ENCODE measurements at regions not wholly inside any gene's neighbourhood (a gene's known extent, or its start where the extent isn't known, plus 50 kb on each side); places are given as distances from the start of the nearest gene placed in this dataset.

DNA sequence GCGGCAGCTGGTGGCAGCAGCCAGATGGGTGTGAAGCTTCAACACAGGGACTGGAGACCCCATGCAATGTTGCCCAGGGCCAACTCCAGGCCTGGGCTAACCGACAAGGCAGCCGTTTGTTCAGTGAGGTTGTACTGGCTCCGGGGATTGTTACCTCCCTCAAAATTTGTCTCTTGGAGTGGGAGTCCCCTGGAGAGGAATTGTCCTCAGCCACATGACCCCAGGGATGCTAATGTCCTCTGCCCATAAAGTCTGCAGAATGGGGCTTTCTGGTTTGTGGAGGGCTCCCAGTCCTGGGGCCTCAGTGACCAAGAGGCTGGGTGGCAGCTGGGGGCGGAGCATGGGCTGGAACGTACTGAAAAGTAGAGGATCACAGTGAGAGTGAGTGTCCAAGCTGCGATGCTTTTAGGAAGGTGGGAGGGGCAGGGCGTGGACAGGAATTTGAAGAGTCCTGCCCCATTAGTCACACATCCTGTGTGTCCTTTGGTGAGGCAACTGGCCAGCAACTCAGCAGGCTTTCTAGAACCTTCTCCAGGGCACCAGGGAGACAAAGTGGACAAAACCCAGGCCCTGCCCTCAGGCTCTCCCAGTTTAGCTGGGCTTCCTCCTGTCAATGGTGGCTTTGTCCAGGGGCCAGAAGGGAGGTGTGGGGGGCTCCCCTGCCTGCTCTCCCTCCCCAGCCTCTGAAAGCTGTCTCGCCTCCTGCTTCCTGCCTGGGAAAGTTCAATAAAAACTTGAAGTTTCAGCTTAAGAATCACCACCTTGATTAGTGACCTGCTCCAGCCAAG is 114.0 kb downstream of the NSG2 start:
- peak; percentile 4 for DNase-seq (ENCODE audit: low read depth)

DNA sequence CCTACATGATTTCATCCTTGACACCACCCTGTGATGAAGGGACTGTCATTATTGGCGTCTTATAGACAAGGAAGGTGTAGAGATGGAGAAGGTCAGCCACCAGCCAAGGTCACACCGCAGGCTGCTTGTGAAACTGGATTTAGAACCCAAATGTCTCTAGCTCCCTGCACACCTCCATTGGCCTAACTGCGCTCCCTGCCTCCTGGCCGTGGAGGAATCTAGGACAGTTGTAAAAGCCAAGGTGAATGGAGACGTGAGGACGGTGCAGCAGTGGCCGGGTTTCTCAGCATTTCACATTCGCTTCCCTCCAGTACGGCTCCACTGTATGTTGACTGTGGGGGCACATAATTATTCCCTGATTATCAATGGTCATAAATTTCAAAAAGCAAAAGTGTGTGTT is 119.9 kb downstream of the NSG2 start:
- DNase-seq (ENCODE audit: low read depth) = no peak

DNA sequence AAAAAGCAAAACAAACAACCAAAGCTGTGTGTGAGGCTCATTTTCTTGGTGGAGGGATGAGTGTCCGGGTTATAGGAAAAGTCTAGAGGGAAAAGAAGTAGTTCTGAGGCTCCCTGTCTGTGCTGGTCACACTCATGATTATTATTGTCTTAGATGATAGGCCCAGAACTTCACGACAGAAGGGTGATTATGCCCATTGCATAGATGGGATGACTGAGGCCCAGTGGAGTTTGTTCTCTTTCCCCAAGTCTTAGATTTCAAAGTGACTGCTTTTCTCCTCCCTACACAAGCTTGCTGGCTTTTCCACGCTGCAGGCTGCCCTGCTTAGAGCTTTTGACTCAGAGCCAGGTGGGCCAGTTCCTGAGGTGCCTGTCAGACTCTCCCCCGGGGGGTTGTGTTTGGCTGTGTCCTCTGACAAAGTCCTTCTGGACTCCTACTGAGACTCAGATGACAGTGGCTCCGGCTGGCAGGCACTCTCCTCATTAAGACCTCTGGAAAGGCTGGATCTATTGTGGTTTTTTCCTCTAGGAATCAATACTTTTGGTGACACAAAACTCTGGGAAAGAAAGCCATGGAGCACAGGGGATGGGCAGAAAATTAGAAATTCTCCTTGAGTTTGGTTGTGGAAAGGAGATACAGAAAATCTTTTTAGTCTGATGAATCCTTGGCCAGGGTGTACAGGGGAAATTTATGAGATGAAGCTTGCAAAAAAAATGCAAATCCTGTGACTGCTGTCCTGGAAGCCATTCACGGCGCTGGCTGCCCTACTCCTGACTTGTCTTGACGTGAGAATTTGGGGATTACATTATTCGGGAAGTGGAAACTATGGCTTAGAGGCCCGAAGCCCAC is 120.9 kb downstream of the NSG2 start:
- no peak for DNase-seq (ENCODE audit: low read depth)

DNA sequence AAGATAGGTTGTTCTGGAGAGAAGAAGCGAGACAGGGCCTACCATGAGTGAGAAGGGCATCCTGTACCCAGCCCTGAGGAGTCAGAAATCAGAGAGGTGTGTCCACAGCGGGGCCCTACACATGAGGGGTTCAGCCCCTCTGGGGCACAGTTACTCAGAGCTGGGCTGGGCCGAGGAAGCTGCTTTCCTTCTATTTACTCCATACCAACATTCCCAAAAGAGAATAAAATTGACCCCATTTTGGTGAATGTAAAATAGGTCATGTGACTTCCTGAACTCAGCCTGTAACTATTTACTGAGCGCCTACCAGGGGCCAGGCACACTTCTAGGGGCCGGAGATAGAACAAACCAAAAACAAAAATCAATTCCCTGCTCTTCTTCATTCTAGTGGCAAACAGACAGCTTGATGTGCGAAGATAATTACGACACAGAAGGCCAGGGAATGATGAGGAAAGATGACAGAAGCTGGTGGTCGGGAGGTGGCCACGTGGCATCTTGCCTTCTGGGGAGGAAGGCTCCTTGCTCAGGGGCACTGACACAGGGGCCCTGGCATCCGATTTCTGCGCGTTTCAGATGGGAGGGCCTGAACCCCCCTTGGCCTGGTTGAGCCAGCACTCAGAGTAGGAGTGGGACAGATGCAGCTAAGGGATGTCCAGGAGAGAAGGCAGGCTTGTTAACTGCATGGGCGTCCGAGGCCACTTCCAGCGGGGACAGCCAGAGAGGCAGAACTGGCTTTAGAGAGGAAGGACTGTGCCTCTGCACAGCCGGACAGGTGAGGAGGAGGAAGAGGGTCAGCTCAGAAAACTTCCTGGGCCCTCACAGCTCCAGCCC is 121.8 kb downstream of the NSG2 start:
- no peak for DNase-seq (ENCODE audit: low read depth)

DNA sequence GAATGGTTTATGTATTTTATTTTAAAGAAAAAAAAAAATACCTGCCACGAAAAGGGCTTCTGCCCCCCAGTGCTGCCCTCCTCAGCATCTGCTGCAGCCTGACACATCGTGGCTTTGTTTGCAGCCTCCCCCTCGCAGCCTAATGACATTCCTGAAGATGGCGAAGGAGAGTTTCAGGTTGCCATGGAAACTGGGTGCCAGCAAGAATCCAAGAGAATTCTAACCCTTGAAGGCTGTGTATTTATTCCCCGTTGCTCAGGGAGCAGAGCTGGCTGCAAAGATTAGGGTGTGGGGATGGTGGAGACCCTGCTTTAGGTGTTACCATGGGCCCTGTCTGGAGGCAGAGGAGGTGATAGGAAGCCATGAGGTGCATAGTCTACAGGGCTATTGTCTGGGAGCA is 126.6 kb downstream of the NSG2 start:
- no peak for DNase-seq (ENCODE audit: low read depth)

DNA sequence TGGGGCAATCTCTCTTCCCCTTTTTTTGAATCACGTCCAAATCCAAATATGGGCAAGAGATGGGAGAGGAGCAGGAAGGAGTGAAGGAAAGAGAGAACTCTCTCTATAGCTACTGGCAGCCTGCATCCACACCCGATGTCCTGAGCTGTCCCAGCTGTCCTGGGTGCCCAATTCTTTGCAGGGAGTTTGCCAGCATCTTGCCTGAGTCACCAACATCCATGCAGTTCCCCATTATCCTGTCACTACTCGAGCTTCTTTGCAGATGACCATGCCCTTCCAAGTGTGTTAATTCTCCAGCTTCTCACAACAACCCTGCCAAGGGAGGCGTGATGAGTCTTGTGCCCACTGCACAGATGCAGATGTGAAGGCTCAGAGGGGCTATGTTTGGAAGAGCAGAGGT is 127.1 kb downstream of the NSG2 start:
- no peak for DNase-seq (ENCODE audit: low read depth)

DNA sequence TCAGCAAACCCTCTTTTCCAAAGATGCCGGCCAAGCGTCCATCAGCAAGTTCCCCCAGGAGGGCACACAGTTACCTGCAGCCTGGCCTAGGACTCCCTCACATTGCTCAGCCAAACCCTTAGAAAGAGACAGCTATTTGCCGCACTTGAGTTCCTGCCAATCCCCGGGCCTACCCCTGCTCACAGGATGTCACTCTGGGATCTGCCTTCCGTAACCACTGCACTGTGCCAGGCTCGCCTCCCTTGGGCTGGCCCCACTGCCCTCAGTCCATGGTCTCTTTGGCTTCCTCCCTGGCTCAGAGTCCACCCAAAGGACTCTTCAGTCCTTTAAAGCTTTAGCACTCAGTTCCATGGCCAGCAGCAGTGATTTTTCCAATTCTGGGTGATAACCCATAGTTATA is 128.3 kb downstream of the NSG2 start:
- DNase-seq (ENCODE audit: low read depth) = no peak

DNA sequence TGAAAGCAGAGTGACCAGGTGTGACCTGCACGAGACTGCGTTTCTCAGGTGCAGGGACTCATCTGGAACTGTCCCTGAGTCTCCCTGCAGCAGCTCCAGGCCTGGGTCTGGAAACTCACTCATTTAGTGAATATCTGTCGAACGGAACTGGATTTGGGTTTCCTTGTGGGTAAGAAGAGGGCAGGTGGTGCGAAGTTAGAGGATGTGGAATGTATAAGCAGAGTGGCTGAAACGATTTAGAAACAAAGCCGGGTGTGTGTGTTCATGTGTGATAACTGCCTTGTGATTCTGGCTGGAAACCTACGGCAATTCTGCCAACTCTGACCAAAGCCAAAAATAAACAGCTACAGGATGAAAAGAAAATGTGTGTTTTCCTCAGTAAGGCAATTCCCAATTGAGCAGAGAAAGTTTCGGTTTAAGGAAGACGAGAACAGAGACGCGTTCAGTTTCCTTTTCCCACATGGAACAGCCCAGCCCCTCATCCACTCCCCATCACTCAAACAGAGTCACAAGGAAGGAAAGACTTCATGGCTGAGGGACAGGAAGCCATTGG is 130.3 kb downstream of the NSG2 start:
- DNase-seq (ENCODE audit: low read depth) = no peak

DNA sequence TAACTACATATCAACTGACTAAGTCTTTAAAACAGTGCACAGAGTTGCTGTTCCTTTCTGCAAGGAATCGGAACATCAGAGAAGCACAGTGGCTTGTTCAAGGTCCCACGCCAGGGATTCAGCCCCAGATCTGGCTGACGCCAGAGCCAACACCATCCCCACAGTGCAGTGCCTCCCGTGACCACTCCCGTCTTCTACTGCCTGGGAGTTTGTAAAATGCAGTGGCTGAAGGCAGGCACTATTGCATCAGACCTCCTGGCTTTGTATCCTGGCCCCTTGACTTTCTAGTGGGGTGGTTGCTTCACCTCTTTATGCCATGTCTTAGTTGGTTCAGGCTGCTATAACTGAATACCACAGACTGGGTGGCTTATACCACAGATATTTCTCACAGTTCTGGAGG is 131.0 kb downstream of the NSG2 start:
- no peak for DNase-seq (ENCODE audit: low read depth)

DNA sequence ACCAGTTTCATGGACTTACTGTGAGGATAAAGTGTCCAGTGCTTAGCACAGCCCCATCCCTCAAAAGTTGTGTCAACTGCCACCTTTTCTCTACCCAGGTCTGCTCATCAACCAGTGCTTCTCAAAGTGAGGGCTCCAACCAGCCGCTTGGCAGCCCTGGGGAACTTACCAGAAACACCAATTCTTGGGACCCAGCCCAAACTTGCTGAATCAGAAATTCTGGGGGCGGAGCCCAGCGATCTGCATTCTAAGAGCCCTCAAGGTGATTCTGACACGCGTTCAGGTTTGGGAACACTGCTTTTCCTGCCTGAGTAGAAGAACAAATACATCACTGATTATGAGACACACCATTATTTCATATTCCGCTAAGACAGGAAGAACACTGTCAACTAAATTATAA is 132.0 kb downstream of the NSG2 start:
- no peak for DNase-seq (ENCODE audit: low read depth)

DNA sequence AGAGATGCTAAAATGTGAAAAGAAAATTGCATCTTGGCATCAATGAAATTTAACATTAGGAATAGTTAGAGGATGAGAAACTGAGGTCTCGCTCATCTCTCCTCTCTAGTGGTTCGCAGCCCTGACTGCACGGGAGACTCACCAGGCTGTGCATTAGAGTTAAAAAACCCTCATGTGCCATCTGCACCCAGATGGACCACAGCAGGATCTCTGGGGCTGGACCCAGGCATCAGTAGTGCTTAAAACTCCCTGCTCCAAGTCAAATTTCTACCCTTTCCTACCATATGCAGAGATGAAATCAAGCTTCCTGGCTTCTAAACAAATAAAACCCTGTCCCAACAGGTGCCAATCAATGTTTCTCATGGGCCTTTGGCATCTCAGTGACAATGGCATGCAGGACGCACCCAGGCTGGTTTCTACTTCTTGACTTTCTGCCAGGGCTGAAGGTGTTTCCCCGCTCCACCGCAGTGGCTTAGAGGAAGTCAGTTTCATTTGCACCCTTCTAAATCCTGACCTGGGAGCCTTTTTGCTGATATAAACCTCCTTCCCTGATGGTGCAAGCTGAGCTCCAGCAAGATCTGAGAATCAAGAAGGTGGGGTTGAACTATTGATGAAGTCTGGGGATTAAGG is 132.6 kb downstream of the NSG2 start:
- no peak for DNase-seq (ENCODE audit: low read depth)

DNA sequence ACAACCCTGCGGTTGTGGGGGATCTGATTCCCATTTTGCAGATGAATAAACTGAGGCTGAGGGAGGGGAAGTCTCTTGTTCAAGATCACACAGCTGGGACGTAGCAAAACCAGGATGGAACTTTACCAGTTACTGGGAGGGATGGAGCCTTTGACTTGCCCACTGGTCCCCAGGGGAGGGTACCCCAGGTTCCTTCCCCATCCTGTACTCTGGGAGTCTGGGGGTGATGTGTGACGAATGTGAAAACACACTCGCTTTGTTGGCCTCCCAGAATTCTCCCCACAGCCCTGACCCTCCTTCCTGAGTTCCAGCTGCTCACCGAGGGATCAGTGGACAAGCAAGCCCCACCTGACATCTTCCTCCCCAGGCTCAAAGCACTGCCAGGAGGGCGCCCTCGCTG is 135.1 kb downstream of the NSG2 start:
- no peak for DNase-seq (ENCODE audit: low read depth)

DNA sequence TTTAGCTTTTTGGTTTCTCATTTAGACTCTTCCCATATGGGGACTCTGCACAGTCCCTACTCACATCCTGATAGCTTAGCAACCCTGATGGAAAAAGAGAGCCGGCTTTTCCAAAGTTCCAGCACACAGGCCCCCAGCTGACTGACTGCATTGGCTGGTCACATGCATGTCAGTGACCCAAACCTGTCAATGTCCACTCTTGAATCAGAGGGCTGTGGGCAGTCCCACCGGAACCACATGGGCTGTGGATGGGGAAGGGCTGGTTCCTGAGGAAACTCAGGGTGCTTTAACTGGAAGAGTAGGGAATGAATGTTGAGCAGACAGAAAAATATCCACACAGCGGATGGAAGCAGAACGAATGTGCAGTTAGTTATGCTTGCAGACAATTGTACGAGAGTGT is 136.6 kb downstream of the NSG2 start:
- DNase-seq (ENCODE audit: low read depth) = no peak

DNA sequence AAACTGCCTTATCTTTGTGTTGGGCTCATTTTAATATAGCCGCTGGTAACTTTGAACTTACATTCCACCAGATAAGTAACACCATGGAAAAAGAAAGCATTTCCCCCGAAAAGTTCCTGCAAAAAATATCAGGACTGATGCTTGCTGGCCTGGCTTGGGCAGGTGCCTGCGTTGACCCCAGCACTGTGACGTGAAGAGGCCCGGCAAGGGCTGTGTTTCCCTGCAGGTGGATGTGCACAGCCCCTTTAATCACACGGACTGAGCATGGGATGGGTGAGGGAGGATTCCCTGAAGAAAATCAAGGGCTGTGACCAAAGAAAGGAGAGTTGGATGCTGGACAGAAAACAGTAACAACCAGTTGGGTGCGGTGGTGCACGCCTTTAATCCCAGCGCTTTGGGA is 138.2 kb downstream of the NSG2 start:
- no peak for DNase-seq (ENCODE audit: low read depth)

DNA sequence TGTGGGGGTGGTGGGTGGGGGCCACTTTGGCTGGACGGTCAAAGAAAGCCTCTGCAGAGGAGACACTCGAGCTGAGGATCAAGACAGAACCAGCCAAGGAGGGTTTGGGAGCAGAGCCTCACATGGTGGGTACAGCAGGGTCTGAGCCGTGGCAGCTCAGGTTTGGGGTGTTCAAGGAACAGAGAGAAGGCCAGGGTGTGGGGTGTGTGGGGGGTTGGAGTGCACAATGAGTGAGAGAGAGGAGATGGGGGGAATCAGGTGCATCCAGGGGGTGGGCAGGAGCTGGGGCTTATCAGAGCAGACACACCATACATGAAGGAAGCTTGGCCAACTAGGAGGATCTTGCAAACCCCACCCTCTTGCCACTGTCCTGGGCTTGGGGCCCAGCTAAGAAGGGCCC is 140.0 kb downstream of the NSG2 start:
- DNase-seq (ENCODE audit: low read depth) = no peak

DNA sequence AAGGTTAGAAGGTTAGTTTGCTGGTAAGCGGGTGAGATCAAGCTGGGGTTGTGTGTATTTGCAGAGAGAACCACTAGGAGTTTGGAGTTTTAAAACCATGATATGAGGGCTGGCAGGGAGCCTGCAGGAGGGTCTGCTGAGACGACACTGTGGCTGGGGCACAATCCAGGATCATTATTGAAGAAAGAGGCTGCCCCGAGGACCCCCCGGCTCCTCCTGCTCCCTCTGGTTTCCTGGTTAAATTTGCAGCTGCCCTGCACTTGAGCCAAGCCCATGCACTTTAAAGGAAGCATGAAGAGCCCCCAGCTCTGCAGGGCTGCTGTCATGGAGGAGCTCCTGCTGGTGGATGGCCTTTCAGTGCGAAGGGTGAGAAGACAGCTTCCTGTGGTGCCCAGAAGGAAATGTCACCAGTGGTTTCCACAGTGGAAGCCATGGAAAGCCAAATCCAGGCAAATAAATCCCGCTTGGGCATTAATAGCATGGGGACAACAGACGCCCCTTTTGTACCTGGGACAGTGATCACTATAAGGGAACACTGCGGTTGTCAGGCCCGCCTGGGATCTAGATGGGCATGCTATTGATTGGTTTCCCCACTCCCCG is 140.7 kb downstream of the NSG2 start:
- DNase-seq (ENCODE audit: low read depth) = no peak

DNA sequence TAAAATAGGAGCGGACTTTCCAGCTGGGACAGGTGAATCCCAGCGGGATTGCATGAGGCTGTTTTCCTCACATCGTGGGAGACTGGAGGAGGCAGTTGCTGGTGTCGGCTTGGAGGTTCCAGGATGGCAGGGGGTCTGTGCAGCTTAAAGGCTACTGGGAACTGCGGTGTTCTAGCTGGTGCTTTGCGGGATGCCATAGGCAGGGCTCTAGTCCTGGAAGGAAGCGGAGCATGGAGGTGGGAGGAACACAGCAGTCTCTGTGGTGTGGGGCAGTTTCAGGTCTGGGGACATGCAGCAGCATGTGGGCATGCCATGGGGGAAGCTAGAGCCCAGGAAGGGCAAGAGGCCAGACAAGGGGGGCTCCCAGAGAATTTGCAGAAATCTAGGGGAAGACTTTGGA is 141.5 kb downstream of the NSG2 start:
- DNase-seq (ENCODE audit: low read depth) = no peak

DNA sequence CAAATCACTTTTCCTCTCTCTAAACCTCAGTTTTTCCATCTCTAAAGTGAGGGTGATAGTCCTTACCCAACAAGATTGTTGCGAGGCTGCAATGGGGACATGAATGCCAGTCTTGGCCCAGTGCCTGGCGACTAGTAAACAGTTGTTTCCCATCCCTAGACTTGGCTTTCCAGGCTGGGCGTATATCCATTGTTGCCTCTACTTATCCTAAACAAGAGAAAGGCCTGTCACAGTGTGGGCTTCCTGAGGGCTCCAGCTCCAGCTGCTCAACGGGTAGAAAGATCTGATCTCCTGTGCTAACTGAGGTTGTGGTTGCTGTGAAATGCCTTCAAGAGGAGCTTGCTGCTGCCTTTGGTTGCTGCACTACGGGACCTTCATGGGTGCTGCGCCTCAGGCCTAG is 142.0 kb downstream of the NSG2 start:
- no peak for DNase-seq (ENCODE audit: low read depth)

DNA sequence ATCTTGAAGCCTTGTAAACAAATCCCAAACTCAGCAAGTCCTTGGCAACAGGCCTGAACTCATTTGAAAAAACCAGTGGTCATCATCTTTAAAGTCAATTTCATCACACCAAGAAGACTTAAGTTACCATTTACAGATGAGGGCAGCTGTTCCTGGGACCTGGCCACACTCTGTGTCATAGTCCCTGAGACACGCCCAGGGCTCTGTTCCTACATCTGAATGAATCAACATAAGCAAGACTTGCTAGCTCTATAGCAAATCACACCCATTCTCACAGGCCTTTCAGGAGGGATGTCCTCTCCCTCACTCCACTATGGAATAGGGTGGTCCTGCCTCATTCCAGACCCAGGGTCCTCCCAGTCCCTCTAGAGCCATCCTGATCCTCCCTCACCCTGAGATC is 142.8 kb downstream of the NSG2 start:
- DNase-seq (ENCODE audit: low read depth) = no peak

DNA sequence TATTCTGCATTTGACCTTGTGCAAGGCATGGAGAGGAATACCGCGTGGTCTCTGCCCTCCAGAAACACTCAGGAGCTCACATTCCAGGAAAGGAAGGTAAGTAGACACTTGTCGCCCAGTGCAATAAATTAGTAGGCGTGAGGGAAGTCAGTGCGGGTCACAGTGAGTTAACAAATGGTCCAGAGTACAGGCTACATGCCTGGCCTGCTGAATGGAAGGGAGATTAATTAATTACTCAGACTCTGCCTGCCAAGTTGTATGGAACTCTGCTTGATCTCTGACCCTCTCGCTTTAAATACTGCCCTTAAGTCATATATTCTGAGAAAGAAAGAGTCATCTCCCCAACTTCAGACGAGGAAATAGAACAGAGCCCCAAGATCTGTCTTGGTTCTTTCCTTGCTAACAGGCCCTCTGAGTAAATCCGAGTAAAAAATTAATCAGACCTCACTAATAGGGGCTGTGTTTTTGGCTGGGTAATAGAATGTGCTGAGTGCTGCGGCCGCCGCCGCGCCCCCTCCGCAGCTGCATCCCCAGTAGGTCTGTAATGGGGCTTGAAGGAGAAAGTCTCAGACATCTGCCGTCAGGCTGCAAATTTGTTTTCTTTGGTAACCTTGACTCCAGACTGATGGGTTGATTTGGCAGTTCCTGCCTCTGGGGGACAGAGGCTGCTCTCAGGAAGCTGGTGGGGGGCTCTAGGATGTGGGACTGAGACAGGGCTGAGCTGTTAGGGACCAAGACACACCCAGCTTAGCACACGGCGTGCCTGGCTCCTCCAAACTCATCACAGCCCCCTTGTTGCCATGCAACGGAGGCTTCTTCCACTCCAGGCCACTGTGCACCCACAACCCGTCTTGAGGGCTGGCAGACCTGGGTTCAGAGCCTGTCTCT is 144.4 kb downstream of the NSG2 start:
- no peak for DNase-seq (ENCODE audit: low read depth)
